Activated CD8-positive, alpha-beta T cell treated with anti-CD3 and anti-CD28 coated beads for 36 hours (primary cell): ENCODE measurements at regions not wholly inside any gene's neighbourhood (a gene's known extent, or its start where the extent isn't known, plus 50 kb on each side); places are given as distances from the start of the nearest gene placed in this dataset.
"Not testable (repeated sequence)": the region's sequence is repeated elsewhere in the genome, so short reads cannot be mapped to it uniquely, and the experiment has no call there.

ENCODE experiments used
- ATAC-seq: fragments of 200-7000 bp; cut with Tn5 transposase; one replicate; pipeline ENCODE4 v1.10.0; 2021; ENCODE audit warnings: mild to moderate bottlenecking, moderate library complexity
- CTCF ChIA-PET: fragments of 350-600 bp; sonication (Branson Sonifier 250); formaldehyde crosslinking; loops from one replicate; lab custom pipeline; 2021; ENCODE audit warnings: antibody characterized with exemption; lab: Charles Lee
- POLR2A ChIA-PET: fragments of 350-600 bp; sonication (Branson Sonifier 250); formaldehyde crosslinking; loops from one replicate; lab custom pipeline; 2021; ENCODE audit warnings: antibody characterized with exemption; lab: Charles Lee
- DNase-seq: peaks from one replicate; pipeline ENCODE4 v3.0.0-alpha.2; 2020
- H3K27ac Mint-ChIP-seq: one replicate; pipeline ENCODE4 v1.8.0; 2021; ENCODE audit warnings: mild to moderate bottlenecking, mixed read lengths
- H3K27me3 Mint-ChIP-seq: one replicate; pipeline ENCODE4 v1.8.0; 2021; ENCODE audit warnings: mixed read lengths
- H3K36me3 Mint-ChIP-seq: one replicate; pipeline ENCODE4 v1.8.0; 2021; ENCODE audit warnings: low read depth, mixed read lengths
- H3K4me1 Mint-ChIP-seq: one replicate; pipeline ENCODE4 v1.8.0; 2021; ENCODE audit warnings: low read depth, mixed read lengths
- H3K4me3 Mint-ChIP-seq: one replicate; pipeline ENCODE4 v1.8.0; 2021; ENCODE audit warnings: mild to moderate bottlenecking, moderate library complexity, mixed read lengths
- H3K9me3 Mint-ChIP-seq: one replicate; pipeline ENCODE4 v1.8.0; 2021; ENCODE audit warnings: mixed read lengths
- intact Hi-C: fragments of 100-400 bp; cut with micrococcal nuclease; formaldehyde crosslinking; loops from one replicate; pipeline ENCODE4 v1.10.0; 2022
- TF ChIP-seq, protein P1 (sequence below): fragments of 200-600 bp; IDR thresholded peaks from one replicate; pipeline ENCODE4 v1.8.0; 2022; ENCODE audit warnings: antibody characterized with exemption, mild to moderate bottlenecking

DNA sequence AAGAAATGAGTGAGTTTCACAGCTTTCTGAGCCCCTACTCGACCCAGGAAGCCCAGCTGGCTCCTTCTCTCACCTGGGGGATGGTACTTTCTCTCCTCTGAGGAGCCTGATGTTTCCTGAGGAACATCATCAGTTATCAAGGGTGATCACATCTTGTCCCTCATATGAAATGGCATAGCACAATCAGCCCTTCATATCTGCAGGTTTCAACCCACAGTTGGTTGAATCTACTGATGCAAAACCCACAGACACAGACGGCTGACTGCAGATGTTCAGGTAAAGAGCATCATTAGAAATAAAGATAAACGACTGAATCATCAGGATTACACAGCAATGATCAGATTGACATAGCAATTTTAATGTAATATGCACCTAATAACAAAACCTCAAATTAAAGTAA is 93.6 kb upstream of the OSTN start:
- CTCF ChIA-PET, result no interaction called here
- no peaks in the 10 kb centered on the region for H3K4me1 Mint-ChIP-seq
- intact Hi-C loops, result no loop called here
- H3K27me3 Mint-ChIP-seq, result no peaks in the 10 kb centered on the region
- ATAC-seq, result no peak
- H3K9me3 Mint-ChIP-seq, result peaks cover 1% of the 10 kb centered on the region
- no peak overlapping the region for H3K4me3 Mint-ChIP-seq
- POLR2A ChIA-PET, result no interaction called here
- H3K27ac Mint-ChIP-seq, result no peak overlapping the region
- H3K36me3 Mint-ChIP-seq, result no peaks in the 10 kb centered on the region
- DNase-seq, result no peak
- TF ChIP-seq, protein P1, sequence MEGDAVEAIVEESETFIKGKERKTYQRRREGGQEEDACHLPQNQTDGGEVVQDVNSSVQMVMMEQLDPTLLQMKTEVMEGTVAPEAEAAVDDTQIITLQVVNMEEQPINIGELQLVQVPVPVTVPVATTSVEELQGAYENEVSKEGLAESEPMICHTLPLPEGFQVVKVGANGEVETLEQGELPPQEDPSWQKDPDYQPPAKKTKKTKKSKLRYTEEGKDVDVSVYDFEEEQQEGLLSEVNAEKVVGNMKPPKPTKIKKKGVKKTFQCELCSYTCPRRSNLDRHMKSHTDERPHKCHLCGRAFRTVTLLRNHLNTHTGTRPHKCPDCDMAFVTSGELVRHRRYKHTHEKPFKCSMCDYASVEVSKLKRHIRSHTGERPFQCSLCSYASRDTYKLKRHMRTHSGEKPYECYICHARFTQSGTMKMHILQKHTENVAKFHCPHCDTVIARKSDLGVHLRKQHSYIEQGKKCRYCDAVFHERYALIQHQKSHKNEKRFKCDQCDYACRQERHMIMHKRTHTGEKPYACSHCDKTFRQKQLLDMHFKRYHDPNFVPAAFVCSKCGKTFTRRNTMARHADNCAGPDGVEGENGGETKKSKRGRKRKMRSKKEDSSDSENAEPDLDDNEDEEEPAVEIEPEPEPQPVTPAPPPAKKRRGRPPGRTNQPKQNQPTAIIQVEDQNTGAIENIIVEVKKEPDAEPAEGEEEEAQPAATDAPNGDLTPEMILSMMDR, result no peak

GRCh38 chr3:191100516-191100915 is 98.5 kb upstream of the OSTN start:
- POLR2A ChIA-PET, result no interaction called here
- CTCF ChIA-PET, result no interaction called here
- H3K4me1 Mint-ChIP-seq, result no peaks in the 10 kb centered on the region
- H3K36me3 Mint-ChIP-seq, result no peaks in the 10 kb centered on the region
- TF ChIP-seq, protein P1, result no peak
- H3K27me3 Mint-ChIP-seq, result no peaks in the 10 kb centered on the region
- H3K27ac Mint-ChIP-seq, result no peak overlapping the region
- no peak overlapping the region for H3K4me3 Mint-ChIP-seq
- DNase-seq (no peak), ATAC-seq (no peak)
- peaks cover 1% of the 10 kb centered on the region for H3K9me3 Mint-ChIP-seq
- intact Hi-C loops, result no loop called here

DNA sequence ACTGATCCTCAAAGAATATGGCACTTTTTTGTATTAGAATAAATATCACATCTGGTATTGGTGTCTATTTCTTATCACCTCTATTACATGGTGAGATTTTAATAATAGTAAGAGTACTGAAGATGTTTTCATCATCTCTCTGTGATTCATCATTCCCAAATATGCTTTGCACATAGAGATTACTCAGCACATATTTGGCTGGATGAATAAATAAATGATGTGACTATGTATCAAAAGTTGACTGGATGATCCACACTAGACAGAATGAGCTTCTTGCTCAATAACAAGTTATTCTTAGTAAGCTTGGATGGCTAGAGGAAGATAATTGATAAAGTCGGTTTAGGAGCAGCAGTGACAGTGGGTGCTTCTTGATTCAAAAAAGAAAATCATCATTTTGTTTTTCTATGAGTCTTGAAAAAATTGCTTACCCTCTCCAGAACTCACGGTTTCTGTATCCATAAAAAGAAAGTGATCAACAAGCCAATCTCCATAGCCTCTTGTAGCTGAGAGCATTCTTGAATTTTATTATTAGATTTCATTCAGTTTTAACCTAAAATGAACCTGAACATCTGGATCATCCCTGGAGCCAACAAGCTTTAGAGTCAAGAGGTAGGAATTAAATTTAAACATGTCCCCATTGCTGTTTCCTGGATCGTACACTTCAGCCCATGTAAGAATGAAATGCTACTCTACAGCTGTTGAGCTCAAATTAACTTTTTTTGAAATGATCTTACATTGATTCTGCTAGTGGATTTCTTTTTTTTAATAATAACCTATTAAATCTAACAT is 104.8 kb upstream of the OSTN start:
- POLR2A ChIA-PET, result no interaction called here
- TF ChIP-seq, protein P1, result no peak
- no peak overlapping the region for H3K27ac Mint-ChIP-seq
- no peaks in the 10 kb centered on the region for H3K27me3 Mint-ChIP-seq
- DNase-seq (no peak), ATAC-seq (no peak)
- H3K9me3 Mint-ChIP-seq, result no peaks in the 10 kb centered on the region
- no peaks in the 10 kb centered on the region for H3K4me1 Mint-ChIP-seq
- no peak overlapping the region for H3K4me3 Mint-ChIP-seq
- CTCF ChIA-PET, result no interaction called here
- H3K36me3 Mint-ChIP-seq, result no peaks in the 10 kb centered on the region
- intact Hi-C loops, result no loop called here

DNA sequence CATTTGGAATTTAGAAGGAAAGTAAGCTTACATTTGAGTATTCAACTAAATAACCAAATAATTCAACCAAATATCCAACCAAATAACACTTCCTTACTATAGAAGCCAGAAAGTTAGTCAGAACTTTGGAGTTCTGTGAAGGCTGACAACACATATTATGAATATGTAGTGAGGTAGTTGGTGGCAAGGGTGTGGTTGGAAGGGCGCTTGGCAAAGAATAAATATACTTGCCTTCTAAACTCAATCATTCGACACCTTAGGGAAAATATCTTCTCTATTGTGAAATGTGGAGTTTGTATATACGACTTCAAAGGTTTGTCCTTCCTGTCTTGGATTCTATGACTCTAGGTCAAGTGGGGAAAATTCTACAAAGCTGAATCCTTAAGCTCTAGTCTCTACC is 111.7 kb upstream of the OSTN start:
- ATAC-seq (no peak), DNase-seq (no peak)
- CTCF ChIA-PET, result no interaction called here
- H3K4me1 Mint-ChIP-seq, result no peaks in the 10 kb centered on the region
- no peak overlapping the region for H3K4me3 Mint-ChIP-seq
- no peaks in the 10 kb centered on the region for H3K27me3 Mint-ChIP-seq
- TF ChIP-seq, protein P1, result no peak
- peaks cover 5% of the 10 kb centered on the region for H3K9me3 Mint-ChIP-seq
- POLR2A ChIA-PET, result no interaction called here
- intact Hi-C loops, result no loop called here
- H3K27ac Mint-ChIP-seq, result no peak overlapping the region
- H3K36me3 Mint-ChIP-seq, result no peaks in the 10 kb centered on the region

DNA sequence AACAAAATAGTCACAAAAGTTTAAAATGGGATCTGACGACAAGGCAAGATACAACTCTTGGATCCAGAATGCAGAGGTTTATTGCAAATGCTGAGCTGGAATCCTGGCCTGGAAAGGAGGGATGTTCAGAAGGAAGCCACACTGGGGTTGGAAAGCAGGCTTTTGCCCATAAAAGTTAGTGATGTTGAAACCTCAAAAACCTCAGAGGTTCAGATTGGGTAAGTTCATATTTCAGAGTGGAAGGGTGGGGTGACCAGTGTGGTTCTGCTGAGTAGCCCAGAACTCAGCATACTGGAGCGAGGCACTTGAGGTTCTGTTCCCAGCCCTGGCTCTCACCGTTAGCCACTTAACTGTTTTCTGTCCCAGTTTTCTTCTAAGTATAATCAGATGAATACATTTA is 114.0 kb upstream of the OSTN start:
- ATAC-seq, result no peak
- no peak overlapping the region for H3K27ac Mint-ChIP-seq
- POLR2A ChIA-PET, result no interaction called here

GRCh38 chr3:191078913-191079312 is 120.1 kb upstream of the OSTN start:
- POLR2A ChIA-PET, H3K36me3 Mint-ChIP-seq, ATAC-seq, CTCF ChIA-PET, H3K27me3 Mint-ChIP-seq, H3K4me1 Mint-ChIP-seq, intact Hi-C loops, H3K4me3 Mint-ChIP-seq, DNase-seq, H3K27ac Mint-ChIP-seq: not testable (repeated sequence)
- peaks cover 23% of the 10 kb centered on the region for H3K9me3 Mint-ChIP-seq

More for the DNA sequence above, 114.0 kb upstream of the OSTN start:
- CTCF ChIA-PET, result no interaction called here
- Mint-ChIP-seq H3K27me3 (no peaks in the 10 kb centered on the region), H3K36me3 (no peaks in the 10 kb centered on the region), H3K4me3 (no peak overlapping the region), H3K4me1 (no peaks in the 10 kb centered on the region), H3K9me3 (peaks cover 13% of the 10 kb centered on the region)
- DNase-seq, result no peak
- intact Hi-C loops, result no loop called here
- TF ChIP-seq, protein P1, result no peak
